Endothelial cell of umbilical vein (primary cell): ENCODE measurements at regions not wholly inside any gene's neighbourhood (a gene's known extent, or its start where the extent isn't known, plus 50 kb on each side); places are given as distances from the start of the nearest gene placed in this dataset. TPM values are rescaled to one million over a fixed set of nuclear protein-coding genes. Genes with fewer than 3 reads are reported as not detected.

Source experiments
- small RNA-seq: library from RNA; depleted of rRNA; stranded (forward); fragments of <200 nt; gene quantifications from one replicate; pipeline ENCODE3, GENCODE V24; 2012; ENCODE audit warnings: low replicate concordance, low read depth; ENCODE audit not compliant: insufficient read depth, insufficient read length

Small RNAs in the stretch of these regions (small RNA-seq; reads per million reads assigned to genes)
- not detected for gene AC082651.2
- gene RNU4-73P = not detected
